ENCODE measurements at regions not wholly inside any gene's neighbourhood (a gene's known extent, or its start where the extent isn't known, plus 50 kb on each side); places are given as distances from the start of the nearest gene placed in this dataset.

- intact Hi-C loops (cut with DNase I; ENCODE audit: low total_unique reads): no loop called here
Observed at GRCh38 chr16:55221836-55222235, 102.2 kb upstream of the IRX6 start.

GRCh38 chr16:55222486-55222885 is 101.5 kb upstream of the IRX6 start:
- H3K4me1 ChIP-seq: no peaks in the 10 kb centered on the region
- no peak overlapping the region for H3K4me3 ChIP-seq
- H3K27ac ChIP-seq: no peak overlapping the region
- H3K9me3 ChIP-seq: peaks cover 0 to 12% of the 10 kb centered on the region in 2 donors
- H3K27me3 ChIP-seq: no peaks in the 10 kb centered on the region
- no peak for DNase-seq (ENCODE audit: low spot score in 2 of 2)
- no peaks in the 10 kb centered on the region for H3K36me3 ChIP-seq
- intact Hi-C loops (cut with DNase I; ENCODE audit: low total_unique reads): no loop called here
- TF ChIP-seq POLR2AphosphoS5 (IDR thresholded peaks at IDR 0.05) (no peak), CTCF (IDR thresholded peaks at IDR 0.05) (no peak), POLR2A (IDR thresholded peaks at IDR 0.05) (no peak)

More at GRCh38 chr16:55221836-55222235, 102.2 kb upstream of the IRX6 start:
- H3K27ac ChIP-seq: no peak overlapping the region
- no peaks in the 10 kb centered on the region for H3K36me3 ChIP-seq
- no peak for DNase-seq (ENCODE audit: low spot score in 2 of 2)
- TF ChIP-seq POLR2A (IDR thresholded peaks at IDR 0.05) (no peak), POLR2AphosphoS5 (IDR thresholded peaks at IDR 0.05) (no peak), CTCF (IDR thresholded peaks at IDR 0.05) (no peak)
- H3K4me1 ChIP-seq: no peaks in the 10 kb centered on the region
- H3K4me3 ChIP-seq: no peak overlapping the region
- no peaks in the 10 kb centered on the region for H3K27me3 ChIP-seq
- H3K9me3 ChIP-seq: peaks cover 0 to 12% of the 10 kb centered on the region in 2 donors

GRCh38 chr16:55225972-55226542 is 97.9 kb upstream of the IRX6 start:
- no peak for DNase-seq (ENCODE audit: low spot score in 2 of 2)
- no peak for TF ChIP-seq POLR2AphosphoS5 (IDR thresholded peaks at IDR 0.05)
- no peak for TF ChIP-seq CTCF (IDR thresholded peaks at IDR 0.05)
- no peak for TF ChIP-seq POLR2A (IDR thresholded peaks at IDR 0.05)
- intact Hi-C loops (cut with DNase I; ENCODE audit: low total_unique reads): no loop called here
- Histone ChIP-seq H3K4me1 (no peaks in the 10 kb centered on the region), H3K36me3 (no peaks in the 10 kb centered on the region), H3K27me3 (no peaks in the 10 kb centered on the region), H3K4me3 (no peak overlapping the region), H3K27ac (no peak overlapping the region), H3K9me3 (peaks cover 0 to 12% of the 10 kb centered on the region in 2 donors)

- no peaks in the 10 kb centered on the region for H3K9me3 ChIP-seq
- no peaks in the 10 kb centered on the region for H3K27me3 ChIP-seq
- H3K27ac ChIP-seq: no peak overlapping the region
- TF ChIP-seq CTCF (IDR thresholded peaks at IDR 0.05) (no peak), POLR2AphosphoS5 (IDR thresholded peaks at IDR 0.05) (no peak), POLR2A (IDR thresholded peaks at IDR 0.05) (no peak)
- intact Hi-C loops (cut with DNase I; ENCODE audit: low total_unique reads): no loop called here
- no peak overlapping the region for H3K4me3 ChIP-seq
- H3K4me1 ChIP-seq: no peaks in the 10 kb centered on the region
- H3K36me3 ChIP-seq: no peaks in the 10 kb centered on the region
- no peak for DNase-seq (ENCODE audit: low spot score in 2 of 2)
Observed at GRCh38 chr16:55232822-55233221, 91.2 kb upstream of the IRX6 start.

- no peaks in the 10 kb centered on the region for H3K9me3 ChIP-seq
- no peak for DNase-seq (ENCODE audit: low spot score in 2 of 2)
- H3K27ac ChIP-seq: no peak overlapping the region
- H3K4me3 ChIP-seq: no peak overlapping the region
- no peaks in the 10 kb centered on the region for H3K36me3 ChIP-seq
- H3K27me3 ChIP-seq: no peaks in the 10 kb centered on the region
- TF ChIP-seq POLR2AphosphoS5 (IDR thresholded peaks at IDR 0.05): no peak
- no peak for TF ChIP-seq POLR2A (IDR thresholded peaks at IDR 0.05)
- TF ChIP-seq CTCF (IDR thresholded peaks at IDR 0.05): no peak
- no peaks in the 10 kb centered on the region for H3K4me1 ChIP-seq
- intact Hi-C loops (cut with DNase I; ENCODE audit: low total_unique reads): no loop called here
Observed at GRCh38 chr16:55233464-55233863, 90.5 kb upstream of the IRX6 start.
